Body of pancreas (tissue), 4 donors: ENCODE measurements at regions not wholly inside any gene's neighbourhood (a gene's known extent, or its start where the extent isn't known, plus 50 kb on each side); places are given as distances from the start of the nearest gene placed in this dataset.

ENCODE experiments used
- ATAC-seq: fragments of 150-250 bp; one replicate; pipeline ENCODE4 v1.9.1; 2016
- DNase-seq, 4 donors: peaks; one replicate each; pipeline ENCODE4 v3.0.0-alpha.2; 2019
- H3K27ac ChIP-seq, 4 donors: fragments of 200-600 bp; sonication (generic); 1 replicate in 3 of 4; 2 replicates in 1 of 4; pipeline versions ENCODE4 v1.5.1 to v1.6.1; 2016 to 2019; ENCODE audit warnings: mild to moderate bottlenecking in 1 of 4, mixed read lengths in 1 of 4, moderate library complexity in 1 of 4
- H3K27me3 ChIP-seq, 2 donors: fragments of 200-600 bp; sonication (generic); one replicate each; pipeline ENCODE4 v1.6.0; 2016; ENCODE audit warnings: mild to moderate bottlenecking in 1 of 2
- H3K36me3 ChIP-seq, 2 donors: fragments of 200-600 bp; sonication (generic); replicated peaks in 1 of 2; 2 replicates each; pipeline ENCODE4 v1.5.1; 2016; ENCODE audit warnings: low read depth in 2 of 2; ENCODE audit not compliant: insufficient read depth in 1 of 2
- H3K4me1 ChIP-seq: fragments of 200-600 bp; sonication (generic); one replicate; pipeline ENCODE4 v1.6.0; 2016
- H3K4me3 ChIP-seq, 2 donors: fragments of 200-600 bp; sonication (generic); 1 replicate in 1 of 2; 2 replicates in 1 of 2; pipeline ENCODE4 v1.5.1; 2016 to 2019
- H3K9me3 ChIP-seq, 3 donors: fragments of 200-600 bp; sonication (generic); 1 replicate in 2 of 3; 2 replicates in 1 of 3; pipeline ENCODE4 v1.5.1; 2016
- POLR2A ChIP-seq, 3 donors: fragments of 450-650 bp; IDR thresholded peaks; one replicate each; pipeline ENCODE4 v1.6.1; 2016; ENCODE audit warnings: antibody characterized with exemption in 3 of 3, mild to moderate bottlenecking in 2 of 3
- whole genome bisulfite sequencing, 2 donors: methylation state at CpG; one replicate each; pipeline ENCODE4 v1.1.5; 2017; 5-methylcytosine and 5-hydroxymethylcytosine counted together
- intact Hi-C: fragments of 100-400 bp; cut with DNase I; formaldehyde crosslinking; loops from one replicate; pipeline ENCODE4 v1.15.1; 2023
- TF ChIP-seq, protein P1 (sequence below), 7 experiments: fragments of 450-650 bp in 4 of 7; fragments of 200-600 bp in 3 of 7; sonication (generic) in 3 of 7; IDR thresholded peaks; one replicate each; pipeline ENCODE4 v1.5.1; 2016 to 2019; ENCODE audit warnings: antibody characterized with exemption in 7 of 7

DNA sequence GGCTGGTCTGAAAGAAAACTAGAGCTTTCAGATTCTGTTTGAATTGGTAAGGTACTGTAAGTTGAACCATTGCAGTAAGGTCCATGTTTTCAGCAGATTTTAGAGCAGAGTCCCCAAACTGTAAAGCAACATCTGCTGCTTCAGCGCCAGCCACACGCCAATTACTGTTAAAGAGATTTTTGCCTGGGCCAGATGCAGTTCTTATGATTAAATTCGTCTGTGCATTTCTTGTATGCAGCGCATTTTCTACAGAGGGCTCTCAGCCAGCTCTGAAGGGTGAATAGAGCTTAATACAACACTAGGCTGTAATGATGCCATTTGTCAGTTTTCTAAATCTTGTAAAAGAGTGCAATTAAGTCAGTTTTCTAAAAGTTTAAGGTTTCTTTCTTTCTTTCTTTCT lies 246.3 kb downstream of the COX7C start:
- Histone ChIP-seq H3K4me1 (no peaks in the 10 kb centered on the region), H3K27ac (no peak overlapping the region), H3K36me3 (no peaks in the 10 kb centered on the region), H3K27me3 (no peaks in the 10 kb centered on the region), H3K4me3 (no peak overlapping the region), H3K9me3 (no peaks in the 10 kb centered on the region)
- no peak for ATAC-seq
- TF ChIP-seq POLR2A (IDR thresholded peaks at IDR 0.05): no peak
- TF ChIP-seq, protein P1, sequence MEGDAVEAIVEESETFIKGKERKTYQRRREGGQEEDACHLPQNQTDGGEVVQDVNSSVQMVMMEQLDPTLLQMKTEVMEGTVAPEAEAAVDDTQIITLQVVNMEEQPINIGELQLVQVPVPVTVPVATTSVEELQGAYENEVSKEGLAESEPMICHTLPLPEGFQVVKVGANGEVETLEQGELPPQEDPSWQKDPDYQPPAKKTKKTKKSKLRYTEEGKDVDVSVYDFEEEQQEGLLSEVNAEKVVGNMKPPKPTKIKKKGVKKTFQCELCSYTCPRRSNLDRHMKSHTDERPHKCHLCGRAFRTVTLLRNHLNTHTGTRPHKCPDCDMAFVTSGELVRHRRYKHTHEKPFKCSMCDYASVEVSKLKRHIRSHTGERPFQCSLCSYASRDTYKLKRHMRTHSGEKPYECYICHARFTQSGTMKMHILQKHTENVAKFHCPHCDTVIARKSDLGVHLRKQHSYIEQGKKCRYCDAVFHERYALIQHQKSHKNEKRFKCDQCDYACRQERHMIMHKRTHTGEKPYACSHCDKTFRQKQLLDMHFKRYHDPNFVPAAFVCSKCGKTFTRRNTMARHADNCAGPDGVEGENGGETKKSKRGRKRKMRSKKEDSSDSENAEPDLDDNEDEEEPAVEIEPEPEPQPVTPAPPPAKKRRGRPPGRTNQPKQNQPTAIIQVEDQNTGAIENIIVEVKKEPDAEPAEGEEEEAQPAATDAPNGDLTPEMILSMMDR (IDR thresholded peaks at IDR 0.05): no peak
- intact Hi-C loops: no loop called here
- WGBS, 2 donors: 68% methylated on average over 4 of the region's 4 CpGs
- DNase-seq: no peak

DNA sequence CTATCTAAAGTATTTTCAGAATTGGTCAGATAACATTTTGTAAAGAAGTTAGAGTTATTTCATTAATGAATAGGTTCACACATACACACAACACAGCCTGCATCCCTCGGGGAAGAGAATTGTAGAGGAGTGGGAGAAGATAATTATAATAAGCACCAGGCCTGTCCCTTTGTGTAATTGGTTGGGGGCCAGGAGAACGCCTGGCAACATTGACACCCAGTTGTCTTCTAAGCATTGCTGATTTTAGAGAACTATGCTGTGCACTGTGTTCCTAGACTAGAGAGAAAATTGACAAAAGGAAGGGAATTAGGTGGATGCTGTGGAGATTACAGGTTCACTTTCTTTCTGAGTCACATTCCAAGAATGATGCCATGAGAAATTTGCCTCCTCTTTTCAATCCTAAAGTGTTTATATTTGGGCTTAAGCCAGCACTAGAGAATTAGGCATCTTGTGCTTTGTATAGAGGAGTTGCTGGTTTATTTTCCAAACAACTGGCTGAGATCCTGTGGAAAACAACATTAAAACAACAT lies 247.6 kb downstream of the COX7C start:
- no peak for TF ChIP-seq POLR2A (IDR thresholded peaks at IDR 0.05)
- TF ChIP-seq, protein P1 (IDR thresholded peaks at IDR 0.05): no peak
- no peak overlapping the region for H3K4me3 ChIP-seq
- H3K9me3 ChIP-seq: no peaks in the 10 kb centered on the region
- no peak for DNase-seq
- 36 to 56% methylated on average over 2 of the region's 2 CpGs for WGBS, 2 donors
- intact Hi-C loops: no loop called here
- no peaks in the 10 kb centered on the region for H3K27me3 ChIP-seq
- H3K27ac ChIP-seq: no peak overlapping the region
- no peaks in the 10 kb centered on the region for H3K36me3 ChIP-seq
- ATAC-seq: no peak
- H3K4me1 ChIP-seq: no peaks in the 10 kb centered on the region

DNA sequence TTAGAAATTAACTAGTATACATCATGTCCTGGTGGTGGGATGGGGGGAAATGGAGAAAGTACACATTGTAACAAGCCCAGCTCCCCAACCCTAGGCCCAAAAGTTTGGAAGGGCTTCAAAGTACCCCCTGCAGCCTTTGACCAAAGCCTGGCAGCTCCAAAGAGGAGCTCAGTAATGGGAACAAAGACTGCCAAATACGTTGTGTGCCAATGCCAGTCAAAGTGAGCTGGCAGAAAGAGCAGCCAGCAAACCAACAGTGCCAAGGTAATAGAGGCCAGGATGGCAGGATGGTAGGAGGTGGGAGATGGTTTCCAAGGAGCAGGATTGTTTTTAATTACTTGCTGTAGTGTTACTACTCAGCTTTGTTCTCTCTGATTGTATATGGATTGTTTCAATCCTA lies 248.3 kb downstream of the COX7C start:
- H3K27ac ChIP-seq: no peak overlapping the region
- TF ChIP-seq POLR2A (IDR thresholded peaks at IDR 0.05): no peak
- TF ChIP-seq, protein P1 (IDR thresholded peaks at IDR 0.05): no peak
- DNase-seq (no peak), ATAC-seq (no peak)
- H3K36me3 ChIP-seq: no peaks in the 10 kb centered on the region
- H3K27me3 ChIP-seq: no peaks in the 10 kb centered on the region
- H3K4me1 ChIP-seq: no peaks in the 10 kb centered on the region
- no peak overlapping the region for H3K4me3 ChIP-seq
- intact Hi-C loops: no loop called here
- 60 to 71% methylated on average over 1 of the region's 1 CpG for WGBS, 2 donors
- no peaks in the 10 kb centered on the region for H3K9me3 ChIP-seq

DNA sequence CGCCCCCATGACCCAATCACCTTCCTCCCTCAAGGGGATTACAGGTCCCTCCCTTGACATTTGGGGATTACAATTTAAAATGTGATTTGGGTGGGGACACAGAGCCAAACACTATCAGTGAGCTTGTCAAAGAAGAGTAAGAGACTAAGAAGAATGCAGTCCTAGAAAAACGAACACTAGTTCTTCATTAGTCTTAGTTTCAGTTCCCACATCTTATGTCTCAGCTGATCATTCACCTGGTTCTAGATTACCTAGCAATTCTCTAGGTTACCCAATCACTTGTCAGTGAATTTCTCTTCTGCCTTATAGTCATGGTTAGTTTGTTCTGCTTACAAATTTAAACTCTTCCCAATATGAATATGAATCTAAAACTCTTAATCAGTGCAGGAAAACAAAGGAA lies 251.5 kb downstream of the COX7C start:
- ATAC-seq: no peak
- TF ChIP-seq, protein P1 (IDR thresholded peaks at IDR 0.05): no peak
- no peak for TF ChIP-seq POLR2A (IDR thresholded peaks at IDR 0.05)
- Histone ChIP-seq H3K4me1 (no peaks in the 10 kb centered on the region), H3K9me3 (no peaks in the 10 kb centered on the region), H3K27ac (no peak overlapping the region), H3K36me3 (no peaks in the 10 kb centered on the region), H3K27me3 (no peaks in the 10 kb centered on the region), H3K4me3 (no peak overlapping the region)
- DNase-seq: no peak
- intact Hi-C loops: no loop called here
- 53 to 66% methylated on average over 2 of the region's 2 CpGs for WGBS, 2 donors

DNA sequence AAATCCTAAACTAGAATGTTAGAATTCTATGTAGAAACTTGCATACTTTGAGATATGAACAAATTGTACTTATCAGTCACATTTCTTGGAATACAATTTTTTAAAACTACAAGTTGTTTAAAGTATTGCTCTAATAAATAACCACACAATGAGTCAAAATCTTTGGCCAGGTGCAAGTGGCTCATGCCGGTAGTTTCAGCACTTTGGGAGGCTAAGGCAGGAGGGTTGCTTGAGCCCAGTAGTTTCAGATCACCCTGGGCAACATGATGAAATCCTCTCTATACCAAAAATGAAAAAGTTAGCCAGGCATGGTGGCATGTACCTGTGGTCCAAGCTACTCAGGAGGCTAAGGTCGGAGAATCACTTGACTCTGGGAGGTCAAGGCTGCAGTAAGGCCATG lies 257.8 kb downstream of the COX7C start:
- TF ChIP-seq, protein P1 (IDR thresholded peaks at IDR 0.05): no peak
- no peak for TF ChIP-seq POLR2A (IDR thresholded peaks at IDR 0.05)
- Histone ChIP-seq H3K27ac (no peak overlapping the region), H3K9me3 (no peaks in the 10 kb centered on the region), H3K27me3 (no peaks in the 10 kb centered on the region), H3K36me3 (no peaks in the 10 kb centered on the region), H3K4me1 (no peaks in the 10 kb centered on the region), H3K4me3 (no peak overlapping the region)
- no peak for ATAC-seq
- intact Hi-C loops: no loop called here
- WGBS, 2 donors: 82 to 91% methylated on average over 2 of the region's 2 CpGs
- DNase-seq: no peak
